ENCODE measurements at regions not wholly inside any gene's neighbourhood (a gene's known extent, or its start where the extent isn't known, plus 50 kb on each side); places are given as distances from the start of the nearest gene placed in this dataset.

DNA sequence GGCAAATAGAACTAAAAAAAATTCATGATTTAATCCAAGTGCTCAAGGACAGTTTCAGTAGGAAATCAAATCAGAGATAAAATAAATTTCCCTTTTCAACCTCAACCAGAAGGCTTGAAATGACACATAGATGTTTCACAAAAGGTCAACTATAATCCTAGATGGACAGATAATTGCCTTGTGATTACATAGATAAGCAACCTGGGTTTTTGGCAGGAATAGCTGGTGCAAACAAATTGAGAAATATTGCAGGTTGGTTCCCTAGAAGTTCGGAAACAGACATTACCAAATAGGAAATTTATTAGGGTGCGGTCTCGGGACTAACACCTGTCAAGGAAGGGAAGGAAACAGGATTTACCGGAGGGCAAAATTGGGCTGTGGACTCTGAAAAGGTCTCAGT lies 497.5 kb downstream of the COG6 start:
- TF ChIP-seq SIN3A (IDR thresholded peaks at IDR 0.05; ENCODE audit: borderline replicate concordance in 2 of 2, control insufficient read depth in 1 of 2, low read depth in 2 of 2, low read length in 2 of 2), result no peak
- TF ChIP-seq FOXJ3 (CRISPR knock-in tag; IDR thresholded peaks at IDR 0.05), result no peak
- no peak for TF ChIP-seq TAF1 (IDR thresholded peaks at IDR 0.05; ENCODE audit: control insufficient read depth, extremely low read depth, insufficient read depth, low read length, severe bottlenecking)
- TF ChIP-seq STAT5A (IDR thresholded peaks at IDR 0.05; ENCODE audit: borderline replicate concordance, low read length), result no peak
- no peak for TF ChIP-seq ZNF212 (CRISPR knock-in tag; IDR thresholded peaks at IDR 0.05)
- TF ChIP-seq, protein P1, sequence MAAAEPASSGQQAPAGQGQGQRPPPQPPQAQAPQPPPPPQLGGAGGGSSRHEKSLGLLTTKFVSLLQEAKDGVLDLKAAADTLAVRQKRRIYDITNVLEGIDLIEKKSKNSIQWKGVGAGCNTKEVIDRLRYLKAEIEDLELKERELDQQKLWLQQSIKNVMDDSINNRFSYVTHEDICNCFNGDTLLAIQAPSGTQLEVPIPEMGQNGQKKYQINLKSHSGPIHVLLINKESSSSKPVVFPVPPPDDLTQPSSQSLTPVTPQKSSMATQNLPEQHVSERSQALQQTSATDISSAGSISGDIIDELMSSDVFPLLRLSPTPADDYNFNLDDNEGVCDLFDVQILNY (CRISPR knock-in tag; IDR thresholded peaks at IDR 0.05), result no peak
- no peak for TF ChIP-seq KLF1 (tag; IDR thresholded peaks at IDR 0.05)
- TF ChIP-seq SLC30A9 (CRISPR knock-in tag; IDR thresholded peaks at IDR 0.05), result no peak
- no peak for TF ChIP-seq MTA1 (IDR thresholded peaks at IDR 0.05; ENCODE audit: borderline replicate concordance)
- TF ChIP-seq SMARCA4 (IDR thresholded peaks at IDR 0.05), result no peak
- TF ChIP-seq ZBTB1 (CRISPR knock-in tag; IDR thresholded peaks at IDR 0.05; ENCODE audit: borderline replicate concordance, low read depth), result no peak
- TF ChIP-seq ZBED1 (IDR thresholded peaks at IDR 0.05), result no peak
- TF ChIP-seq, protein P2, sequence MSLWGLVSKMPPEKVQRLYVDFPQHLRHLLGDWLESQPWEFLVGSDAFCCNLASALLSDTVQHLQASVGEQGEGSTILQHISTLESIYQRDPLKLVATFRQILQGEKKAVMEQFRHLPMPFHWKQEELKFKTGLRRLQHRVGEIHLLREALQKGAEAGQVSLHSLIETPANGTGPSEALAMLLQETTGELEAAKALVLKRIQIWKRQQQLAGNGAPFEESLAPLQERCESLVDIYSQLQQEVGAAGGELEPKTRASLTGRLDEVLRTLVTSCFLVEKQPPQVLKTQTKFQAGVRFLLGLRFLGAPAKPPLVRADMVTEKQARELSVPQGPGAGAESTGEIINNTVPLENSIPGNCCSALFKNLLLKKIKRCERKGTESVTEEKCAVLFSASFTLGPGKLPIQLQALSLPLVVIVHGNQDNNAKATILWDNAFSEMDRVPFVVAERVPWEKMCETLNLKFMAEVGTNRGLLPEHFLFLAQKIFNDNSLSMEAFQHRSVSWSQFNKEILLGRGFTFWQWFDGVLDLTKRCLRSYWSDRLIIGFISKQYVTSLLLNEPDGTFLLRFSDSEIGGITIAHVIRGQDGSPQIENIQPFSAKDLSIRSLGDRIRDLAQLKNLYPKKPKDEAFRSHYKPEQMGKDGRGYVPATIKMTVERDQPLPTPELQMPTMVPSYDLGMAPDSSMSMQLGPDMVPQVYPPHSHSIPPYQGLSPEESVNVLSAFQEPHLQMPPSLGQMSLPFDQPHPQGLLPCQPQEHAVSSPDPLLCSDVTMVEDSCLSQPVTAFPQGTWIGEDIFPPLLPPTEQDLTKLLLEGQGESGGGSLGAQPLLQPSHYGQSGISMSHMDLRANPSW (CRISPR knock-in tag; IDR thresholded peaks at IDR 0.05), result no peak
- TF ChIP-seq, protein P3, sequence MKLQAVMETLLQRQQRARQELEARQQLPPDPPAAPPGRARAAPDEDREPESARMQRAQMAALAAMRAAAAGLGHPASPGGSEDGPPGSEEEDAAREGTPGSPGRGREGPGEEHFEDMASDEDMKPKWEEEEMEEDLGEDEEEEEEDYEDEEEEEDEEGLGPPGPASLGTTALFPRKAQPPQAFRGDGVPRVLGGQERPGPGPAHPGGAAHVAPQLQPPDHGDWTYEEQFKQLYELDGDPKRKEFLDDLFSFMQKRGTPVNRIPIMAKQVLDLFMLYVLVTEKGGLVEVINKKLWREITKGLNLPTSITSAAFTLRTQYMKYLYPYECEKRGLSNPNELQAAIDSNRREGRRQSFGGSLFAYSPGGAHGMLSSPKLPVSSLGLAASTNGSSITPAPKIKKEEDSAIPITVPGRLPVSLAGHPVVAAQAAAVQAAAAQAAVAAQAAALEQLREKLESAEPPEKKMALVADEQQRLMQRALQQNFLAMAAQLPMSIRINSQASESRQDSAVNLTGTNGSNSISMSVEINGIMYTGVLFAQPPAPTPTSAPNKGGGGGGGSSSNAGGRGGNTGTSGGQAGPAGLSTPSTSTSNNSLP (IDR thresholded peaks at IDR 0.05; ENCODE audit: borderline replicate concordance, low read depth, low read length), result no peak
